ENCODE measurements at regions not wholly inside any gene's neighbourhood (a gene's known extent, or its start where the extent isn't known, plus 50 kb on each side); places are given as distances from the start of the nearest gene placed in this dataset.

GRCh38 chr12:124378926-124379325 lies 84.0 kb downstream of the RFLNA start:
- Histone ChIP-seq H3K4me3 (no peak overlapping the region), H3K27ac (peak overlapping the region in 11 of 12 donors; percentile 74 to 96 (median 86)), H3K9me3 (no peaks in the 10 kb centered on the region), H3K36me3 (peaks cover 0 to 84% (median 68%) of the 10 kb centered on the region in 9 donors), H3K4me1 (peaks cover 21 to 58% (median 43%) of the 10 kb centered on the region in 12 donors), H3K27me3 (no peaks in the 10 kb centered on the region)
- no peak for TF ChIP-seq POLR2A (IDR thresholded peaks at IDR 0.05)
- TF ChIP-seq CTCF (IDR thresholded peaks at IDR 0.05) = no peak
- intact Hi-C loops (cut with DNase I) = loop anchor here in 2 of 10 donors (1.0 to 10.0 kb wide), 3 partner anchors 24 to 106 kb away; no protein-coding TSS in a partner anchor
- ATAC-seq (no peak), DNase-seq (no peak)
- WGBS, 4 donors = 80 to 84% (median 83%) methylated on average over 13 of the region's 13 CpGs

GRCh38 chr12:124377981-124378509 lies 83.2 kb downstream of the RFLNA start:
- intact Hi-C loops (cut with DNase I) = loop anchor here in 1 of 10 donors (10.0 kb wide), 2 partner anchors 47 to 107 kb away; no protein-coding TSS in a partner anchor
- no peaks in the 10 kb centered on the region for H3K9me3 ChIP-seq
- TF ChIP-seq POLR2A (IDR thresholded peaks at IDR 0.05) = no peak
- TF ChIP-seq CTCF (IDR thresholded peaks at IDR 0.05) = no peak
- peaks cover 21 to 49% (median 42%) of the 10 kb centered on the region in 12 donors for H3K4me1 ChIP-seq
- peak overlapping the region in 1 of 12 donors; percentile 96 for H3K27ac ChIP-seq
- ATAC-seq (no peak), DNase-seq (no peak)
- no peaks in the 10 kb centered on the region for H3K27me3 ChIP-seq
- 94 to 96% (median 95%) methylated on average over 26 of the region's 26 CpGs for WGBS, 4 donors
- H3K36me3 ChIP-seq = peaks cover 0 to 78% (median 60%) of the 10 kb centered on the region in 9 donors
- no peak overlapping the region for H3K4me3 ChIP-seq

GRCh38 chr12:124376435-124376834 lies 81.5 kb downstream of the RFLNA start:
- no peak for ATAC-seq
- intact Hi-C loops (cut with DNase I) = loop anchor here in 1 of 10 donors (10.0 kb wide), 2 partner anchors 48 to 108 kb away; no protein-coding TSS in a partner anchor
- peaks cover 20 to 43% (median 31%) of the 10 kb centered on the region in 12 donors for H3K4me1 ChIP-seq
- WGBS, 4 donors = 90 to 97% (median 92%) methylated on average over 6 to 9 of the region's 9 CpGs
- no peak overlapping the region for H3K4me3 ChIP-seq
- no peaks in the 10 kb centered on the region for H3K9me3 ChIP-seq
- no peak for DNase-seq
- peaks cover 0 to 86% (median 73%) of the 10 kb centered on the region in 9 donors for H3K36me3 ChIP-seq
- TF ChIP-seq CTCF (IDR thresholded peaks at IDR 0.05) (no peak), POLR2A (IDR thresholded peaks at IDR 0.05) (no peak)
- no peaks in the 10 kb centered on the region for H3K27me3 ChIP-seq
- peak overlapping the region in 1 of 12 donors; percentile 51 for H3K27ac ChIP-seq

- H3K4me1 ChIP-seq = peaks cover 13 to 43% (median 28%) of the 10 kb centered on the region in 12 donors
Observed at GRCh38 chr12:124375789-124376175, 80.9 kb downstream of the RFLNA start.

More at GRCh38 chr12:124375789-124376175, 80.9 kb downstream of the RFLNA start:
- no peaks in the 10 kb centered on the region for H3K9me3 ChIP-seq
- ATAC-seq = no peak
- H3K27ac ChIP-seq = peak overlapping the region in 1 of 12 donors; percentile 51
- H3K36me3 ChIP-seq = peaks cover 0 to 87% (median 79%) of the 10 kb centered on the region in 9 donors
- WGBS, 4 donors = 77 to 90% (median 85%) methylated on average over 8 to 14 of the region's 14 CpGs
- intact Hi-C loops (cut with DNase I) = loop anchor here in 1 of 10 donors (10.0 kb wide), 2 partner anchors 49 to 109 kb away; no protein-coding TSS in a partner anchor
- no peaks in the 10 kb centered on the region for H3K27me3 ChIP-seq
- DNase-seq = no peak
- no peak overlapping the region for H3K4me3 ChIP-seq
- TF ChIP-seq POLR2A (IDR thresholded peaks at IDR 0.05) (no peak), CTCF (IDR thresholded peaks at IDR 0.05) (no peak)
